HG03025 (cell line): ENCODE measurements at regions not wholly inside any gene's neighbourhood (a gene's known extent, or its start where the extent isn't known, plus 50 kb on each side); places are given as distances from the start of the nearest gene placed in this dataset.
"Not testable (repeated sequence)": the region's sequence is repeated elsewhere in the genome, so short reads cannot be mapped to it uniquely, and the experiment has no call there.

ENCODE experiments used
- ATAC-seq: cut with Tn5 transposase; IDR thresholded peaks from one replicate; pipeline ENCODE4 v1.9.1; 2021; ENCODE audit warnings: mild to moderate bottlenecking, moderate library complexity; ENCODE audit not compliant: unreplicated experiment, low FRiP score

DNA sequence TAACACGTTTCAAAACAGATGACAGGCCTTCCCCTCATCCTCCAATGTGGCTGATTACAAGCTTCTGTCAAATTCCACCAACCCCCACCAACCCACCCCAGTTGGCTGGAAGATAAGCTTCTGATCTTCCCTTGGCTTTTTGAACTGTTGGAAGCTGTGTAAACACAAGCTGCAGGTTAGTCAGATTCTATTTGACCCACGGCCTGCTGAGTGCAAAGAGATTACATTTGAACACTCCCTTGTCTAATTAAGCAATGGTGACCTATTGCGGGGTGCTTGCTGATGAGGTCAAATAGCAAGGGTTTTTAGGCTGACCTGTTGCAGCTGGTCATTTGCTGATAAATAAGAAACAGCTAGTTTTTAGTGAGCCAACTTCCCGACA, 379.7 kb downstream of the BMP2 start:
- no peak for ATAC-seq

DNA sequence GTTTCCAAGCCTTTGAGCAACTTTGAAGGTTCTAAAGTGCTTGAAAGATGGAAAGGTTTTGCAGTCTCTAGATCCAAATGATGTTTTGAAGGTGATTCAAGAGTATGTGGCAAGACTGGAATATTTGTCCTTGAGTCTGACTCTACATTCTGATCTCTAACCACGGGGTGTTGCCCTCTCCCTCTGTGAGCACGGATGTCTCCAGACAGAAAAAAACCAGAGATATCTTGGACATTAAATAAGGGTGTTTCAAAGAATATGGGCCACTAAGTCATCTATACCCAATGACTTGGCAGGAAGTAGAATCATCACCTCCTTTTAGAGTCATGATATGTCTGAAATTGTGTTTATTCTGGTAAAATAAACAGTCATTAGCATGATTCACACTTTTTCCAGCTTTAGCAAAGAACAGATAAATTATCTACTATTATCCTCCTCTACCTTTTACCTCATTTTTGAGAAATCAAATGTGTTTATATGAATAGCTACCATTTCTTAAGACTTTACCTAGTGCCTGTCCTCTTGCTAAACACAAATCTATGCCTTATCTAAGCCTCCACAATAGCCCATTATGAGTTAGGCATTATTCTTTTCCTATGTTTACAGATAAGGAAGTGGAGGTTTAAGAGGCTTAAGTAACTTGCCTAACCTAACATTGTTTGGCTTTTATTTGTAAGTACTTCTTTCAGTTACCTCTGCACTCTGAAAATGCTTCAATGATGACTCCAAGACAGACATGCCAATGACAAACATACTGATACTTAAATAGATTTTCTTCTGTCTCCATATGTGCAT, 384.4 kb downstream of the BMP2 start:
- ATAC-seq: no peak

DNA sequence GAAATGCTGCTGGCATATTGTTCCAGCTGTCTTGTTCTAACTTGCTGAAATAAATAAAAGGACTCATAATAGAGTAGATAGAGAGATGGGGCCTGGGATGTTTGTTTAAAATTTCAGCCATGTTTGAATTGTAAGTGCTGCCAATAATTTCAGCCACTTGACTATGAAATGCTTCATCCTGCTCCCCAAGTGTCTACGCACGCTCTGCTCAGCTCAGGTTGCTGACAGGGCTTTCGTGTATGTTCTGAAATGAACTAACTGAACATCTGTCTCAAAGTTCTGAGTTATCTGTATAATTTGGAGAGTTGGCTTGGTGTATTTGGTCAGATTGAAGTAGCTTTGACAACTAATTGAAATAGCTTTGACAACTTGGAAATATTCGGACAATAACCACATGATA, 387.8 kb downstream of the BMP2 start:
- no peak for ATAC-seq

DNA sequence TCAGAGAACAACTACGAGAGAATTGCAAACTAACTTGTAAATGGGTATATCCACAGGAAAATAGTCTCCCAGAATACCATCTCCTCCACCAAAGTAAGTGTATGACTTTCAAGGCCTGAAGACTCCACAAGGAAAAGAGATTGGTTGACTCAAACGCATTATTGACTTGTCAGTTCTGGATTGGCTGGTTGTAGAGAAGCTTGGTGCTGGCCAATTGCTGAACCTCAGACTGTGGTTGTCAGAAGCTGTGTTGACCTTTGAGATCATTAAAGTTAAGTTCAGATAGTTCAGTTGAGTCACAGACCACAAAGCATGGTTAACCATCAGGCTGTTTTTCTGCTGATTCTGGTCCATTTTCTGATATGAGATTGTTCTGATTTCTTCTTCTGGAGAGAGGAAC, 388.3 kb downstream of the BMP2 start:
- ATAC-seq: no peak

DNA sequence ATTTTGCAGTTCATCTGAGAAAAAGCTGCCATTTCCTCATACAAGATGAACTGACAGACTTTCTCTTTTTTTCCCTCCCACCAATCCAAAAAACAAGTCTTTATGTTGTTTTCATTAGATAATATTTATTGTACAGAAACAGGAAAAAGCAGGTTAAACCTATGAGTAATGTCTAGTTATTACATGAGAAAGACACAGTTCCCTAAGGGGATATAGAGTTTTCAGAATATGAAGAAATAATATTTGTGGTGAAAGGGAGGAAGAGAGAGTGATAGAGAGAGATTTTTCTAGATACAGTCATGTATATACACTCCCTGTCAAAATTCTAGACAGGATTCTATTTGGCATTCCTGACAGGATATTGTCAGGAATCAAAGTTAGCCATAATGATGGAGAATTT, 392.4 kb downstream of the BMP2 start:
- no peak for ATAC-seq

DNA sequence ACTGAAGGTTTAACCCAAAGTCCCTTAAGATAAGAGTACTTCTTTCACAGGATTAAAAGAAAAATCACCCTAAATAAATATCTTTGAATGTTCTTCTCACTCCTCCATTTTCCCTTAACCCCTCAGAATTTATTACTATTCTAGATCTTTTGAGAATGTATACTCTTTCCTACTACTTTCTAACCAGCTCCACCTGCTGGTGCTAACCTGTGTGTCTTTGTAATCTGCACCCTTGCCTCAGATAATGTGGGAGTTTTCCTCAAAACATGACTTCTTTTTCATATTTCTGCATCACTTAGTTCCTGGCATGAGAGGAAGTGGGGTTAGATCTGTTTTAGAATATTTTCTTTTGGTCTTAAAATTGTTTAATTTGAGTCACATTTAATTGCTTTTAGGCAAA, 394.2 kb downstream of the BMP2 start:
- ATAC-seq: no peak

DNA sequence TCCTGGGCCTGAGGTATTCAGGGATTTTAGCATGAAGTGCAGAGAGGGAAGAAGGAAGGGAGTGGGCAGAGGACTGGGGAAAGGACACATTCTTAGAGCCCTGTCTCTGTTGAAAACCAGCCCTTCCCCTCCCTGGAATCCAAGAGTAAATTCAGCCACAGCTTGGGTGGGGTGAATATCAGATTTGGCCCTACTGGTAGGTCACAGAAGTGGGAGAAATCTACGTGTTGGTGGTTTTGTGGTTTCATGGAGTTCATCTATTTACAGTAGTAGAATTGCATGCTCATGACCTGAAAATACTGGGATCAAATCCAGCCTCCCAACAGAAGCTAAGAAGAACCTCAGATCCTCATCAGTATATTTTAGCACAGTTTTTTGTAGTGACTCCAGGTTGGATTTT, 404.4 kb downstream of the BMP2 start:
- no peak for ATAC-seq

DNA sequence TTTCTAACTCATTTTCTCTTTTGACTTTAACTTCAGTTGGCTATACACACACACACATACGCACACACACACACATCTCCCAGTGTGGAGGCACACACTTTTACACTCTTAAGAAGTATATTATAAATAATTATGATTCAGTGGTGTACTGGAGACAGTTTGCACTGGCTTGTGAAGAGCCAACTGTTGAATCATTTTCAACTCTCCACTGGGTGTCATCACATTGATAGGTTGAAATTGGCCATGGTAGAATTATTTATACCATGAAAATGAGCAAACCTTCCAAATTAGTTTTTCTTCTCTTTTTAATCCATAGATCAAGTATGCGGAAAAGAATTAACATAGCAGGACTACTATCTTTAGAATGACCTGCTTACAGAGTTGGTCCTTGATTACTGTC, 407.1 kb downstream of the BMP2 start:
- ATAC-seq: no peak

DNA sequence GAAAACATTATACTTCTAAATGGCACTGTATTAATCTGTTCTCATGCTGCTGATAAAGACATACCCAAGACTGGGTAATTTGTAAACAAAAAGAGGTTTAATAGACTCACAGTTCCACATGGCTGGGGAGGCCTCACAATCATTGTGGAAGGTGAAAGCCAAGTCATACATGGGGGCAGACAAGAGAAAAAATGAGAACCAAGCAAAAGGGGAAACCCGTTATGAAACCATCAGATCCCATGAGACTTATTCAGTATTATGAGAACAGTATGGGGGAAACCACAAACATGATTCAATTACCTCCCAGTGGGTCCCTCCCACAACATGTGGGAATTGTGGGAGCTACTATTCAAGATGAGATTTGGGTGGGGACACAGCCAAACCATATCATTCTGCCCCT, 408.3 kb downstream of the BMP2 start:
- ATAC-seq: not testable (repeated sequence)

DNA sequence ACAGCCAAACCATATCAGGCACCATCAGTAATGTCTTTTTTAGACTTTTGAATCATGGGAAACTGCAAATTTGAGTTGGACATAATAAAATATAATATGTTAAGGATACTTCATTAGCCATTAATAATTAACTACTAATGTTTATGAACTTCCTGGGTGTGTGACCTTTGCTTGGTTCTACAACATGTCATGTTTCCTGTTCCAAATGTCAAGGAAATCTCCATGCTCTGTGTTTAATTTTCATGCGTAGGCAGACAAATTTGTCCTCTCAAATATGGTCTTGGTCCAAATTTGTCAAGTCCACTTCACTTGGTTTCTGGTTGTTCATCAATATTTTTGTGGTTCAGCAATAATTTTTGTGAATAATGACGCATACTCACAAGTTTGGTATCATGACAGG, 410.5 kb downstream of the BMP2 start:
- ATAC-seq: no peak

DNA sequence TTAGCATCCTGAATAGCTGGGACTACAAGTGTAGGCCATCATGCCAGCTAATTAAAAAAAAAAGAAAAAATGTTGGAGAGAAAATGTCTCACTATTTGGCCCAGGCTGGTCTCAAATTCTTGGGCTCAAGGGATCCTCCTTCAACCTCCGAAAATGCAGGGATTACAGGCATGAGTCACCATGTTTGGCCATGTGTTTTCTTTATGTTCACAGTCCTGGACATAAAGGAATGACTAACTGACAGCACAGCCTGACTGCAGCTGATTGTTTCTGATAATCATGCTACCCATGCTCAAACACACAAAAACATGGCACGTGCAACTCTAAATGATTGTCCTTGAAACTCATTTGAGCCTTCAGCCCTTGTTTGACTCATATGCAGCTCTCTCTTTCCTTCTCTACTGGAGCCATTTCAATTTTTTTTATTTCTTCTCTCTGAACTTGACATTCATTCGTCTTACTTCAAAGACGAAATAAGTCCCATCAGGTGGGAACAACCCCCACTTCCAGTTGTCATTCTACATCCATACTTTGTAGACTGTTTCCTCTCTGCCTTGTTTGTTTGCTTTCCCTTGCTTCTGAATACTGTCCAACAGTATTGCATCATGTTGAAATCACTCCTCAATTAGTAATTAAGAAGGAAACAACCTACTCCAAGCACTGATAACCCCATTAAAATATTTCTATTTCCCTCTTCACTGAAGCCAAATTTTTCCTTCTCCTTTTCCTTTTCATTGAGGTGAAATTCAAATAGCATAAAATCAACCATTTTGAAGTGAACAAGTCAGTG, 413.0 kb downstream of the BMP2 start:
- no peak for ATAC-seq

DNA sequence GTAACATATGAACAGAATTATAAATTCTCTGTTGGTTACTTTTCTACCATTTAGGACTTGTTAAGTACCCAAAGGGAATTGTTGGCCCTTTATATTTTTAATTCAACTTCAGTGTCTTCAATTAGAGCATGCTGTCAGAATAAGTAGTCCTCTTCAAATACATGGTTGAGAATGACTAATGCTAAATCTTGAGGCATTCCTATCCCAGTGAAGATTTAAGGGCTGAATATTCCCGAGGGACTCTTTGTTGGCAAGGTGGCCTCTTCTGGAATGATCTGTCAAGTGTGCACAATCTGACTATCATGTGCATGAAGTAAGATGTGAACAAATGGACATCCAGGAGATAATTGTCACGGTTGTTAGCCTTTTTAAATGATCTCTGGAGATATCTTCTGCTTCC, 421.7 kb downstream of the BMP2 start:
- no peak for ATAC-seq

DNA sequence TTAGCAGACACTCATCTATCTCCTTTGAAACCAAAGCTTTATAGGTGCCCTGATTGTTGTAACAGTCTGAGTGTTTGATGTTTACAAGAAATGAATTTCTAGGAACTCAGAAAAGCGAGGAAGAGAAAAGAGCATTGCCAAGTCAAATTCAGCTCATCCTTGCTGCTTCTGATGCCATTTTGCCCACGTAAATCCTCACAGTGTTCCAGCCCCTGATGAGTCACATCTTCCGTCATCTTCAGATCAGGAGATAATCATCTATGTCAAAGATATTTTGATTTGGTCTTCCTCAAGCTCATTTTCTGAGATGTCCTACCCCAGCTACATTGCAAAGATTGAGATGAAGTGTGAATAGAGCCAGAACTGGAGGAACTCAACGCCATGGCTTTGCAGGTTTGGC, 426.2 kb downstream of the BMP2 start:
- ATAC-seq: no peak

DNA sequence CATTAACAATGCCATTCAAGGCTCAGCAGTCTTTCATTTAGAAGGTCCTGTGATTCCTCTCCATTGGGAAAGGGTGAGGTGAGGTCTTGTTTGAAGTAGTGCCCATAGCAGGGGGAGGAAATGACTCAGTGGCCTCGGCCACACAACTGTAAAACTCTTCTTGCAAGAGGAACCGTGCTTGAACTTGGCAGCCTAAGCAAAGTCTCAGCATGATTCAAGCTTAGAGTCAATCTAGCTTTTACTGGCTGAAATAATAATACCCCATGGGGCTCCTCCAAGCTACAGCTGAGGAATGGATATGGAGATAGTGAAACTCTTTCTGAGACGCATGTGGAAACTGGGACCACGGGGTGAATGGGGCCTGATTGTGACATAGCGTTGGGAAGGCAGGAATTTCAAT, 428.2 kb downstream of the BMP2 start:
- ATAC-seq: no peak

DNA sequence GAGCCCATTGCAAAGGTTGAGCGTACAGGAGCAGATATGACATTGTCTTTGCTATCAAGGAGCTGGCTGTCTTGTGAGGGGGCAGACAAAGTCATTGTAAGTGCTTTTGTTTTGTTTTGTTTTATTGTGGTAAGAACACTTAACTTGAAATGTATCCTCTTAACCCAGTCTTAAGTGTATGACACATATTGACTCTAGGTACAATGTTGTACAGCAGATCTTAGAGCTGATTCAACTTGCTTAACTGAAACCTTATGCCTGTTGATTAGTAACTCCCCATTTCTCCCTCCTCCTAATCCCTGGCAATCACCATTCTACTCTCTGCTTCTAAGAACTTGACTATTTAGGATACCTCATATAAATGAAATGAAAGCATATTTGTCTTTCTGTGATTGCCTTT, 429.0 kb downstream of the BMP2 start:
- ATAC-seq: no peak

DNA sequence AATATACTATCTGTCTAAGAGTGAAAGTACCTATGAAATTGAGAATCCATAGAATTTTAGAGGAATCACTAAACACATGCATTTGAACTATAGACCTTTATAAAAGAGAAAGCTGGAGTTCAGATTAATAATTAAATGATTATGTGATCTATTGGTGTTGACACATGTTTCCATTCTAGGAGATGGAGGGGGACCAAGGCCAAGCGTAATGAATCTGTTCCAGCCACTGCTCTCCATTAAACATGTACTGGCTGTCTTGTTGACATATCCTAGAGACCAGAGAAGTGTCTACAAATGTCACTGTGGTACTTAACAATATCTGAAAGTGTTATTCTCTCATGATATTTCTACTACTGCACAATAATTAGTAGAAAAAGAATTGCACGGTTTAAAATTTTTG, 432.4 kb downstream of the BMP2 start:
- ATAC-seq: no peak

DNA sequence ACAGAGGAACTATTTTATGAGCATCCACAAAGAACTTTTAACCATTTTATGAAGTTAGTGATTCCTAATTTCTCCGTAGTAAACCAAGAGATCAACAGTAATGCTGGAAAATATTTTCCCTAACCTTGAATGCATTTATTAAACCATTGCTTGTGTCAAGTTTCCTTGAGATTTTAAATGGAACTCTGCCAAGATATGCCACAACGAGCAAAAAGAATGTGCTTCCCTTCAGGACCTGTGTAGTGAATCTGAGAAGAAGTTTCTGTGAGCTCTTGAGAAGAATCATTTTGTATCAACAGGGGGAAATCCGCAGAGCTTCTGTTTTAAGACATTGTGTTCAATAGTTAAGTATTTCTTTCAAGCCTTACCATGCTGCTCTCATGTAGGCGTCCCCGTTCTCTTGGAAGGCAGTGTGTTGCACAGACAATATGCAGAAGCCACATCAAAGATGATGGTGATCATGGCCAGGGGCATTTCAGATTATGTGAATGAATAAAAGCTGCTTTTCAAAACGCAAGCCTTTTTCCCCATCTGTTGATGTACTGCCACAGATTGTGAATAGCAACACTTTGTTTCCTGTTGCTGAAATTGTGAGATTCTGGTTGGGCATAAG, 439.8 kb downstream of the BMP2 start:
- no peak for ATAC-seq

DNA sequence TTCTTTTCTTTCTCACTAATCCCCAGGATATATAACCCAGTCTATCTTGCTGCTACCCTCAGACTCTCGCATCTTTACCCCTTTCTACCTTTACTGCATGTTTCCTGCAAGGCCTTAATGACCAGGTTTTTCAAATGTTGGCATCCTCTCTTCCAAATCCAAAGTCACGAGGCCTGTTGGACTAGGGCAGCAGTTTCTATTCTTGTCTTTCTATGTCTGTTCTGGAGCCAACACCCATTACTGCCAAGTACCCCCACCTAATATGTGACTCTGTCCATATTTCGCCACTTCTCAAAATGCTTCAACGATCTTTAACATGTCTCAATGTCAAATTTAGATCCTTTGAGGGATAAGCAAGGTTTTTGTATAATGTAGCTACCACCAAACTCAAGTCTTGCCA, 443.4 kb downstream of the BMP2 start:
- ATAC-seq: no peak

DNA sequence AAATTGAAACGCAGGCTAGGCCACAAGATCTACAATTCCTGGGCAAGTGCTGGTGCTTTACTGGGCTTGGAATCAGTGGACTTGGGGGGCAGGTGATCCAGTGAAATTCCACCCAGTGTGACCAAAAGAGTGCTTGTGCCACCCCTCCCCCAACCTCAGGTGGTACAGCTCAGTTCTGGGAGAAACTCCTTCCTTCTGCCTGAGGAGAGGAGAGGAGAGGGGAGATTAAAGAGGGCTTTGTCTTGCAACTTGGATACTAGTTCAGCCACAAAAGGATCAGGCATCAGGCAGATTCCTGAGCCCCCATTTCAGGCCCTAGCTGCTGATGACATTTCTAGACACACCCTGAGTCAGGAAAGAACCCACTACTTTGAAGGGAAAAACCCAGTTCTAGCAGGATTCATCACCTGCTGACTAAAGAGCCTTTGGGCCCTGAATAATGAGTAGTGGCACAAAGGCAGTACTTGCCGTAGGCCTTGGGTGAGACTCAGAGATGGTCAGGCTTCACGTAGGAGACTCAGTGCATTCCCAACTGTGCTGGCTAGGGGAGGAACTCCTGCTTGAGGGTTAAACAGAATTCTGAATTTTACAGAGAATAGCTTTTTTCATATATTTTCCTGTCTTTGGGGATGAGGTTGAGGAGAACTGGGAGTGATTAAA, 446.7 kb downstream of the BMP2 start:
- no peak for ATAC-seq

DNA sequence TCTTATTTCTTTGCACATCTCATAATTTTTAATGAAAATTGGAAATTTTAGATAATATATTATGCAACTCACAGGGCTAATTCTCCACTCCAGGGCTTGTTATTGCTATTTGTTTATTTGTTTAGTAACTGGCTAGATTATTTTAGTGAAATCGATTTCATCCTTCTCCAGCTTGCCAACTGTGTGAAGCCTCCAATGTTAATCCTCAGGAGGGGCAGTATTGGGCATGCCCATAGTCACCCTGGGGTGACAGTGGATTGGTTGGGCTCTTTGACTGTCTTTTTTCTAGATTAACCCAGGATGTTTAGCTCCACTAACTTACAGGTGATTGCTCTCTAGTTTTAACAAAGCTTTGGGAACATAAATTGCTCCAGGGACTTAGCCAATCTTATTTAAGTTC, 450.1 kb downstream of the BMP2 start:
- ATAC-seq: no peak

DNA sequence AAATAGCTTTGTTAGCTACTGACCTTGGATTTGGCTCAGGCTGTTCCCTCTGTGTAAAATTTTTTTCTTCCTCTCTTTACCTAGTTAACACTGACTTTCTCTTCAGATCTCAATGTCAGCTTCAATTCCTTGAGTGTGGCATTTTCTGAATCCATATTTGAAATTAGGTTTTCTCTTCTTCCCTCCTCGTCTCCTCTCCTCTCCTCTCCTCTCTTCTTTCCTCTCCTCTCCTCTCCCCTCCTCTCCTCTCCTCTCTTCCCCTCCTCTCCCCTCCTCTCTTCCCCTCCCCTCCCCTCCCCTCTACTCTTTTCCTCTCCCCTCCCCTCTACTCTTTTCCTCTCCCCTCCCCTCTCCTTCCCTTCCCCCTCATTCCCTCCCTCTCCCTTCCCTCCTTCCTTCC, 453.3 kb downstream of the BMP2 start:
- no peak for ATAC-seq
